ACC112 (cell line): ENCODE measurements at regions not wholly inside any gene's neighbourhood (a gene's known extent, or its start where the extent isn't known, plus 50 kb on each side); places are given as distances from the start of the nearest gene placed in this dataset.

ENCODE experiments used
- H2AFZ ChIP-seq: fragments of 200-600 bp; sonication (generic); one replicate; pipeline ENCODE4 v1.6.0; 2017; ENCODE audit warnings: antibody characterized with exemption, low read length; ENCODE audit not compliant: unreplicated experiment
- H3K27ac ChIP-seq: fragments of 200-600 bp; sonication (generic); 2 replicates; pipeline ENCODE4 v1.5.1; 2014; ENCODE audit warnings: low read depth, mild to moderate bottlenecking, antibody characterized with exemption, low read length, moderate library complexity
- H3K27me3 ChIP-seq: fragments of 200-600 bp; sonication (generic); 2 replicates; pipeline ENCODE4 v1.6.1; 2014; ENCODE audit warnings: mild to moderate bottlenecking, antibody characterized with exemption, low read length, moderate library complexity, mixed read lengths; ENCODE audit not compliant: insufficient read depth
- H3K36me3 ChIP-seq: fragments of 200-600 bp; sonication (generic); 2 replicates; pipeline ENCODE4 v1.6.1; 2016; ENCODE audit warnings: mild to moderate bottlenecking, antibody characterized with exemption, low read length, moderate library complexity, mixed read lengths; ENCODE audit not compliant: insufficient read depth
- H3K4me1 ChIP-seq: fragments of 200-600 bp; sonication (generic); one replicate; pipeline ENCODE4 v1.6.1; 2016; ENCODE audit warnings: low read length, mixed read lengths; ENCODE audit not compliant: insufficient read depth, unreplicated experiment, control insufficient read depth
- H3K4me3 ChIP-seq: fragments of 200-600 bp; sonication (generic); 2 replicates; pipeline ENCODE4 v1.5.1; 2014; ENCODE audit warnings: mild to moderate bottlenecking, low read depth, low read length
- H3K79me2 ChIP-seq: fragments of 200-600 bp; sonication (generic); one replicate; pipeline ENCODE4 v1.6.0; 2016; ENCODE audit warnings: low read length; ENCODE audit not compliant: control insufficient read depth, unreplicated experiment, insufficient read depth

DNA sequence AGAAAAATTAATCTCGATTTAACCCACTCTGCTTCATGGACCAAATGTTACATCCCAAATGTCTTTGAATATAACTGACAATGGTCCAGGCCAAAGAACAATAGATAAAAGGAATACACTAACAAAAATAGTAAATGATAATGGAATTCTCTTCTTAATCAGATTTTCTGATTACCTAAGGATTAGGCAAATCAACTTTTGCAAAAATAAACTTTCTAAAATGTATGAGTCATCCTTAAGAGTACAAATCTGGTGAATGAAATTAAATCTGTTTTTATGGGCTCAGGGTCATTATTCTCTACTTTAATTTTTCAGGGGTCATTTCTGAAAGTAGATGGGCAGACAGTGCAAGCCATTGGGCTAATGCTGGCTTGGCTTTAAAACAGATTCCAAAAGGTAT, 102.1 kb upstream of the FAM13C start:
- Histone ChIP-seq H3K4me3 (no peak overlapping the region), H3K79me2 (no peaks in the 10 kb centered on the region), H3K27me3 (peaks cover 8% of the 10 kb centered on the region; the same call in 1 of the 2 replicates), H3K4me1 (no peaks in the 10 kb centered on the region), H3K27ac (no peak overlapping the region), H2AFZ (no peak overlapping the region), H3K36me3 (no peaks in the 10 kb centered on the region)

DNA sequence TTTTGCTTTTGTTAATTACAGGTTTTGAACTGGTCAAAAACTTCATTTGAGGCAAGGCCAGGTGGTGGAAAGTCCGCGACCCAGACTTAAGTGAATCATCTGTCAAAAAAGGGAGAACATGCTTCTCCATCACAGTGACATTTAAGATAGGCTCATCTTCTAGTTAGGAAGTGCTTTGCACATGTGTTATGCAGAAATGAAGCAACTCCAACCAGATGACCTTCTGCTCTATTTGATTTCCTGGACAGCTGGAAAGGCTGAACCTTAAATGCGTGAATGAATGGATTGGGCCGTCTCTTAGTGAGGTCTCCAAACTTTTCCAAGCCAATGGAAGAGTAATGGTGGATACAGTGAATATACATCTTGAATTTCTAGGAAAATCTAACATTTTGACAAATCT, 101.6 kb upstream of the FAM13C start:
- peaks cover 5% of the 10 kb centered on the region; the same call in 1 of the 2 replicates for H3K27me3 ChIP-seq
- no peaks in the 10 kb centered on the region for H3K36me3 ChIP-seq
- no peaks in the 10 kb centered on the region for H3K4me1 ChIP-seq
- no peaks in the 10 kb centered on the region for H3K79me2 ChIP-seq
- H3K27ac ChIP-seq: no peak overlapping the region
- no peak overlapping the region for H2AFZ ChIP-seq
- H3K4me3 ChIP-seq: no peak overlapping the region

GRCh38 chr10:59460601-59461000, 98.3 kb upstream of the FAM13C start:
- no peaks in the 10 kb centered on the region for H3K36me3 ChIP-seq
- peaks cover 5% of the 10 kb centered on the region; the same call in 1 of the 2 replicates for H3K27me3 ChIP-seq
- H3K27ac ChIP-seq: no peak overlapping the region
- no peaks in the 10 kb centered on the region for H3K79me2 ChIP-seq
- H2AFZ ChIP-seq: no peak overlapping the region
- H3K4me1 ChIP-seq: no peaks in the 10 kb centered on the region
- H3K4me3 ChIP-seq: no peak overlapping the region

GRCh38 chr10:59456199-59456598, 93.8 kb upstream of the FAM13C start:
- Histone ChIP-seq H2AFZ (no peak overlapping the region), H3K4me3 (no peak overlapping the region), H3K4me1 (no peaks in the 10 kb centered on the region), H3K79me2 (no peaks in the 10 kb centered on the region), H3K27ac (no peak overlapping the region), H3K36me3 (no peaks in the 10 kb centered on the region), H3K27me3 (peaks cover 14% of the 10 kb centered on the region; the same call in 1 of the 2 replicates)

- Histone ChIP-seq H2AFZ (no peak overlapping the region), H3K4me1 (no peaks in the 10 kb centered on the region), H3K27me3 (peaks cover 14% of the 10 kb centered on the region; the same call in 1 of the 2 replicates), H3K4me3 (no peak overlapping the region), H3K36me3 (no peaks in the 10 kb centered on the region), H3K27ac (no peak overlapping the region), H3K79me2 (no peaks in the 10 kb centered on the region)
Observed at GRCh38 chr10:59454171-59454919, 92.0 kb upstream of the FAM13C start.

- Histone ChIP-seq H3K79me2 (no peaks in the 10 kb centered on the region), H3K4me3 (no peak overlapping the region), H3K27ac (no peak overlapping the region), H3K36me3 (no peaks in the 10 kb centered on the region), H3K4me1 (no peaks in the 10 kb centered on the region), H2AFZ (no peak overlapping the region), H3K27me3 (peaks cover 20% of the 10 kb centered on the region)
Observed at GRCh38 chr10:59448616-59449015, 86.3 kb upstream of the FAM13C start.

GRCh38 chr10:59435707-59436106, 73.4 kb upstream of the FAM13C start:
- Histone ChIP-seq H2AFZ (no peak overlapping the region), H3K79me2 (no peaks in the 10 kb centered on the region), H3K27ac (no peak overlapping the region), H3K27me3 (no peaks in the 10 kb centered on the region), H3K4me1 (peaks cover 25% of the 10 kb centered on the region), H3K4me3 (no peak overlapping the region), H3K36me3 (no peaks in the 10 kb centered on the region)

DNA sequence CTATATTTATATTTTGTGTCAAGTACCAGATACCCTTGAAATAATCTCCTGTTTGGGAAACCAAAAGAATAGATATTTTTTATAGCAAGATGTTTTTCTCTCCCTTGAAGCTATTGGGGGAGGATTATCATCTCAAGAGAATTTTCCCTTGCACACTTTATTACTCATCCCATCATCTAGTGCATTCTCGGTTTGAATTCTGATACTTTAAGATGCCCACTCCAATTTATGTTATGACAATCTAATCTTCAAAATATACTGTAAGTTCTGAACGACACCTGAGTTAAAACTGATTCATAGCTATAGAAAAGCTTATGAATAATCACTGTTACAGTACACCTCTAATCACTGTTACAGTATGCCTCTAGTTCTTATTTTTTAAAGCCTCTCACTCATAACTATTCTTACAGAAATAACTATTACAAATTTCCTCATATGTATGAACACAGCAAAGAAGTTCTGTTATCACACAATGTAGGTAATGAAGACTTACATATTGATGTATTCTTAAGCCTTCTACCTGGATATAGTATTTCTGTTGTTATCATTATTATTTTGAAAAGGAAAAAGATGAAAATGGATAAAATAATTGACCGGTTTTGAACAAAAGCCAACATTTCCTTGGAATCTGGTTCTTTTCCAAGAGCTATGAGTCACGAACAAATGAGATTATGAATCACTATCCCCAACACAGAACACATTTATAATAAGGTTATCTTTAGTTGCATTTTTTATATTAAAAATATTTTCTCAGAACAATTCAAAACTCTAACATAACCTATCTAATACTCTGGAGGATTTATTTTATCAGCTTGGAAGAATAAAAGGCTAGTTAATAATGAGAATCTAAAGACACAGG, 72.3 kb upstream of the FAM13C start:
- no peaks in the 10 kb centered on the region for H3K27me3 ChIP-seq
- peaks cover 25% of the 10 kb centered on the region for H3K4me1 ChIP-seq
- peak overlapping the region; percentile 14 for H3K4me3 ChIP-seq
- H3K79me2 ChIP-seq: no peaks in the 10 kb centered on the region
- peak overlapping the region; percentile 45 for H3K27ac ChIP-seq
- H2AFZ ChIP-seq: no peak overlapping the region
- no peaks in the 10 kb centered on the region for H3K36me3 ChIP-seq

- Histone ChIP-seq H3K4me1 (peaks cover 25% of the 10 kb centered on the region), H3K27me3 (no peaks in the 10 kb centered on the region), H3K79me2 (no peaks in the 10 kb centered on the region), H3K36me3 (no peaks in the 10 kb centered on the region), H3K27ac (no peak overlapping the region), H3K4me3 (no peak overlapping the region), H2AFZ (no peak overlapping the region)
Observed at GRCh38 chr10:59433720-59434428, 71.5 kb upstream of the FAM13C start.

DNA sequence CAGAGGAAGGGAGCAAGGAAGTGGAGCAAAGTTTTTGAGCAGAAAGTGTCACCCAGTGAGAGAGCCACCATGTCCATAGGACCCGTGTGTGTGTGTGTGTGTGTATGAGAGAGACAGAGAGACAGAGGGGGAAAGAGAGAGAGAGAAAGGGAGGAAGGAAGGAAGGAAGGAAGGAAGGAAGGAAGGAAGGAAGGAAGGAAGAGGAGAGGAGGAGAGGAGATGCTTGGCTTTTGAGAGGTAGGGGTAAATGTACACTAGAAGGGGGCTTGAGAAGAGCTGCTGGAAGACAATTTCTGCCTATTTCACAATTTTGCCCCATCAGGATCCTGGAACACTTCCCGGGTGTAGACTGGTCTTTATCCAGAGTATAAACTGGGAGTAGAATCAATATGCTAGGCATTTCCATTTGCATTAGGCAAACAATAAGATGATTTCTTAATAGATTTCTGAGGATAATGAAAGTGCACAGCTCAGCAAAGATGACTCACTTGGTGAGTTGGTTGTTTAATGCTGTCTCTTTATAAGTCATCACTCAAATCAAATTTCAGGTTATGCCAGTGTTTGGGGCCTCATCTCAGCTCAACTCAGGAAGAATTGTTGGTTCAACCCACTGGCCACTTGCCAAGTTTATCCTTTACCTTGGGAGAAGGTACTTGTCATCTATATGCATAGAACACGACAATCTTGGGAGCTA, 70.0 kb upstream of the FAM13C start:
- Histone ChIP-seq H3K36me3 (no peaks in the 10 kb centered on the region), H3K27ac (no peak overlapping the region), H3K4me1 (peaks cover 25% of the 10 kb centered on the region), H3K4me3 (no peak overlapping the region), H3K27me3 (peaks cover 6% of the 10 kb centered on the region), H3K79me2 (no peaks in the 10 kb centered on the region), H2AFZ (no peak overlapping the region)
